ENCODE measurements at regions not wholly inside any gene's neighbourhood (a gene's known extent, or its start where the extent isn't known, plus 50 kb on each side); places are given as distances from the start of the nearest gene placed in this dataset.

DNA sequence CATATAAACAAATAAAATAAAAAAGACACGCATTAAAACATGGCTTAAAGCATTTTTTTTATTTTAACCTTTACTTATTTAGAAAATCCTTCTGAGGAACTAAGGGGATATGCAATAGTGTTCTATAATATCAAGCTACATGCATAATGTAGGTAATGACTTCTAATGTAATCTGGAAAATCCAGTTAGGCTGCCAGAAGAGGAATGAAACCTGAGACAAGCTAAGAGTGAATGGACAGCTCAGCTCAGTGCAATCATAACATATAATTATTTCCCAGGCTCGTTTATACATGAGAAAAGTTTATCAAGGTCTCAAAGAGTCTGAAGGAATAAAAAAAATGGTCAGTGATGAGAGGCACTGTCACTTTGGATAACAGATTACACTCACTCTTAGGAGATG is 649.0 kb upstream of the PCDH15 start:
- H3K9me3 Mint-ChIP-seq = no peaks in the 10 kb centered on the region
- Histone ChIP-seq H3K27ac (no peak overlapping the region), H2AFZ (replicated peaks) (no peak overlapping the region), H3F3A (ENCODE audit: low read depth) (no peaks in the 10 kb centered on the region), H3K36me3 (no peaks in the 10 kb centered on the region), H3K4me1 (no peaks in the 10 kb centered on the region), H3K27me3 (no peaks in the 10 kb centered on the region), H3K4me2 (no peak overlapping the region), H3K4me3 (no peak overlapping the region), H3K9me3 (ENCODE audit: low read depth) (no peaks in the 10 kb centered on the region), H3K79me2 (ENCODE audit: low read depth) (no peaks in the 10 kb centered on the region), H4K20me1 (ENCODE audit: low read depth) (no peaks in the 10 kb centered on the region), H3K9ac (no peak overlapping the region)
- DNase-seq (ENCODE audit: low spot score) = no peak
- H3K27me3 Mint-ChIP-seq (ENCODE audit: insufficient read depth, low read depth) = no peaks in the 10 kb centered on the region
- H3K36me3 Mint-ChIP-seq = no peaks in the 10 kb centered on the region
- H3K4me1 Mint-ChIP-seq = no peaks in the 10 kb centered on the region
- no peak overlapping the region for H3K27ac Mint-ChIP-seq
- TF ChIP-seq EZH2 (IDR thresholded peaks at IDR 0.05) = no peak
- no peak for TF ChIP-seq EZH2phosphoT487 (IDR thresholded peaks at IDR 0.05)
- TF ChIP-seq, protein P1, sequence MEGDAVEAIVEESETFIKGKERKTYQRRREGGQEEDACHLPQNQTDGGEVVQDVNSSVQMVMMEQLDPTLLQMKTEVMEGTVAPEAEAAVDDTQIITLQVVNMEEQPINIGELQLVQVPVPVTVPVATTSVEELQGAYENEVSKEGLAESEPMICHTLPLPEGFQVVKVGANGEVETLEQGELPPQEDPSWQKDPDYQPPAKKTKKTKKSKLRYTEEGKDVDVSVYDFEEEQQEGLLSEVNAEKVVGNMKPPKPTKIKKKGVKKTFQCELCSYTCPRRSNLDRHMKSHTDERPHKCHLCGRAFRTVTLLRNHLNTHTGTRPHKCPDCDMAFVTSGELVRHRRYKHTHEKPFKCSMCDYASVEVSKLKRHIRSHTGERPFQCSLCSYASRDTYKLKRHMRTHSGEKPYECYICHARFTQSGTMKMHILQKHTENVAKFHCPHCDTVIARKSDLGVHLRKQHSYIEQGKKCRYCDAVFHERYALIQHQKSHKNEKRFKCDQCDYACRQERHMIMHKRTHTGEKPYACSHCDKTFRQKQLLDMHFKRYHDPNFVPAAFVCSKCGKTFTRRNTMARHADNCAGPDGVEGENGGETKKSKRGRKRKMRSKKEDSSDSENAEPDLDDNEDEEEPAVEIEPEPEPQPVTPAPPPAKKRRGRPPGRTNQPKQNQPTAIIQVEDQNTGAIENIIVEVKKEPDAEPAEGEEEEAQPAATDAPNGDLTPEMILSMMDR (IDR thresholded peaks at IDR 0.05) = no peak
- no peak overlapping the region for H3K4me3 Mint-ChIP-seq

DNA sequence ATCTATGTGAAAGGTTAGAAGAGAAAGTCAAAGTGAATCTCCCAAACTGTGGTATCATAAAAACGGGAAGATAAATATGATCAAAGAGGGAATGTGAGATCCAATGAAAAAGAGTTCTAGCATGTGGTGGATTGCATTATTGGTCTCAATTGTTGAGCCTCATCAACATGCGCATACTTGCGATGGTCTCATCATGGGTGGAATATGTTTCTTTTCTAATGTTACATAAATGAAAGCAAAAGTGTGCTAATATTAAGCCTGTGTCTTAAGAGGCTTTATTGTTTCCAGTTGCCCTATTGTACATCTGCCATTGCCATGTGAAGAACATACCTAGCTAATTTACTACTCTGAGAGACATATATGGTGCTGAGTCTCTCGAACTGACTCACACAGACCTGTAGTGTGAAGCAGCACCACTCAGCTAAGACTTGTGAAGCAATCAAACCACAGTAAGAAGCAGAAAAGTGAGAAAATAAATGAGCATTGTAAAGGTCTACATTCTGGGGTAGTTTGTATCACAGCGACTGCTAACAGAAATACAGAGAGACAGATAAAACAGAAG is 645.5 kb upstream of the PCDH15 start:
- Mint-ChIP-seq H3K9me3 (no peaks in the 10 kb centered on the region), H3K27ac (no peak overlapping the region), H3K27me3 (ENCODE audit: insufficient read depth, low read depth) (no peaks in the 10 kb centered on the region), H3K4me1 (no peaks in the 10 kb centered on the region), H3K36me3 (no peaks in the 10 kb centered on the region), H3K4me3 (no peak overlapping the region)
- H3K36me3 ChIP-seq = no peaks in the 10 kb centered on the region
- no peak overlapping the region for H2AFZ ChIP-seq (replicated peaks)
- no peaks in the 10 kb centered on the region for H4K20me1 ChIP-seq (ENCODE audit: low read depth)
- H3K4me2 ChIP-seq = no peak overlapping the region
- no peaks in the 10 kb centered on the region for H3K79me2 ChIP-seq (ENCODE audit: low read depth)
- no peaks in the 10 kb centered on the region for H3F3A ChIP-seq (ENCODE audit: low read depth)
- no peaks in the 10 kb centered on the region for H3K27me3 ChIP-seq
- H3K4me1 ChIP-seq = no peaks in the 10 kb centered on the region
- DNase-seq (ENCODE audit: low spot score) = no peak
- no peak overlapping the region for H3K4me3 ChIP-seq
- H3K27ac ChIP-seq = no peak overlapping the region
- TF ChIP-seq, protein P1 (IDR thresholded peaks at IDR 0.05) = no peak
- TF ChIP-seq EZH2phosphoT487 (IDR thresholded peaks at IDR 0.05) (no peak), EZH2 (IDR thresholded peaks at IDR 0.05) (no peak)
- H3K9ac ChIP-seq = no peak overlapping the region
- no peaks in the 10 kb centered on the region for H3K9me3 ChIP-seq (ENCODE audit: low read depth)

DNA sequence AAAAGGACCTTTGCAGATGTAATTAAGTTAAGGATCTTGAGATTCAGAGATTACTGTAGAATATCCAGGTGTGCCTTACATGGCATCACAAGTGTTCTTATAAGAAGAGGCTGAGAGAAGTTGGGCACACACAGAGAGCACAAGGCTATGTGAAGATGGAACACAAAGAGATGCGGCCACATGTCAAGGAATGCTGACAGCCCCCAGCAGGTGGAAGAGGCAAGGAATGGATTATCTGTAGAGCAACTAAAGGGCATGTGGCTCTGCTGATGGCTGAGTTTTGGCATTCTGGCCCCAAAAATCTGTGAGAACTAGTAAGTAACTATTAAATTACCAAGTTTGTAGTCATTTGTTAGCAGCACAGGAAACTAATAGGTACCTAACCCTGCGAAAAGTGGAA is 640.7 kb upstream of the PCDH15 start:
- H3K27ac Mint-ChIP-seq = no peak overlapping the region
- Histone ChIP-seq H3K4me2 (no peak overlapping the region), H3K36me3 (no peaks in the 10 kb centered on the region), H3F3A (ENCODE audit: low read depth) (no peaks in the 10 kb centered on the region), H3K79me2 (ENCODE audit: low read depth) (no peaks in the 10 kb centered on the region), H3K9ac (no peak overlapping the region), H4K20me1 (ENCODE audit: low read depth) (no peaks in the 10 kb centered on the region), H3K9me3 (ENCODE audit: low read depth) (no peaks in the 10 kb centered on the region), H3K27me3 (no peaks in the 10 kb centered on the region), H2AFZ (replicated peaks) (no peak overlapping the region), H3K4me3 (no peak overlapping the region), H3K4me1 (no peaks in the 10 kb centered on the region), H3K27ac (no peak overlapping the region)
- no peak for TF ChIP-seq EZH2 (IDR thresholded peaks at IDR 0.05)
- H3K36me3 Mint-ChIP-seq = no peaks in the 10 kb centered on the region
- no peak overlapping the region for H3K4me3 Mint-ChIP-seq
- H3K4me1 Mint-ChIP-seq = no peaks in the 10 kb centered on the region
- no peaks in the 10 kb centered on the region for H3K9me3 Mint-ChIP-seq
- H3K27me3 Mint-ChIP-seq (ENCODE audit: insufficient read depth, low read depth) = no peaks in the 10 kb centered on the region
- DNase-seq (ENCODE audit: low spot score) = no peak

DNA sequence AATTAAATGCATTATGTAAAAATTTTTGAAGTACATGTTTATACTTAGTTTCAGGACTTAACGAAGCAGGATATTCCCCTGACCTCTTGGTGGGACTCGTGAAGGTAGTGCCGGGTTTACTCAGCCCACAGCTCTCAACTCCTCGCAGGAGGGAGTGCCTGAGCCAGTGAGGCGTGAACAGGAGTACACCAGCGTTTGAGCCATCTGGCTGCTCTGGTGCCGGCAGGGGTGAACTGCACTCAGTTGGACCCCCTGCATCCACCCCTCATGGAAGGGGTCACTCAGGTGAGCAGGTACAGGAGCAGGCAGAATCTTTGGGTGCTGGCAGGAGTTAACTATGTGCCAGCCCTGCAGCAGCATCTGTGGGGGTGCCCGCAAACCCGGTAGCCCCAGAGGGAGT is 625.1 kb upstream of the PCDH15 start:
- peak; percentile 52 for DNase-seq (ENCODE audit: low spot score)
- Mint-ChIP-seq H3K4me3 (no peak overlapping the region), H3K36me3 (no peaks in the 10 kb centered on the region), H3K27me3 (ENCODE audit: insufficient read depth, low read depth) (no peaks in the 10 kb centered on the region), H3K4me1 (no peaks in the 10 kb centered on the region), H3K27ac (no peak overlapping the region), H3K9me3 (no peaks in the 10 kb centered on the region)
- Histone ChIP-seq H3K4me3 (no peak overlapping the region), H3K4me1 (no peaks in the 10 kb centered on the region), H3F3A (ENCODE audit: low read depth) (no peaks in the 10 kb centered on the region), H4K20me1 (ENCODE audit: low read depth) (no peaks in the 10 kb centered on the region), H3K36me3 (no peaks in the 10 kb centered on the region), H3K27ac (no peak overlapping the region), H2AFZ (replicated peaks) (no peak overlapping the region), H3K4me2 (no peak overlapping the region), H3K9ac (no peak overlapping the region), H3K9me3 (ENCODE audit: low read depth) (no peaks in the 10 kb centered on the region), H3K27me3 (no peaks in the 10 kb centered on the region), H3K79me2 (ENCODE audit: low read depth) (no peaks in the 10 kb centered on the region)
- TF ChIP-seq, protein P1 (IDR thresholded peaks at IDR 0.05) = no peak
- no peak for TF ChIP-seq EZH2phosphoT487 (IDR thresholded peaks at IDR 0.05)
- no peak for TF ChIP-seq EZH2 (IDR thresholded peaks at IDR 0.05)

All from neural progenitor cell (in vitro differentiated cells).